Lower leg skin (tissue), 3 donors: ENCODE measurements at regions not wholly inside any gene's neighbourhood (a gene's known extent, or its start where the extent isn't known, plus 50 kb on each side); places are given as distances from the start of the nearest gene placed in this dataset.
"Not testable (repeated sequence)": the region's sequence is repeated elsewhere in the genome, so short reads cannot be mapped to it uniquely, and the experiment has no call there.

Source experiments
- POLR2A ChIP-seq, 2 donors: fragments of 450-650 bp; IDR thresholded peaks; one replicate each; pipeline ENCODE4 v1.6.1; 2016 to 2017; ENCODE audit warnings: antibody characterized with exemption in 2 of 2, mild to moderate bottlenecking in 1 of 2, moderate library complexity in 1 of 2
- TF ChIP-seq, protein P1 (sequence below), 3 donors: fragments of 450-650 bp; IDR thresholded peaks; one replicate each; pipeline ENCODE4 v1.5.1; 2016; ENCODE audit warnings: antibody characterized with exemption in 3 of 3, mild to moderate bottlenecking in 3 of 3, moderate library complexity in 2 of 3

DNA sequence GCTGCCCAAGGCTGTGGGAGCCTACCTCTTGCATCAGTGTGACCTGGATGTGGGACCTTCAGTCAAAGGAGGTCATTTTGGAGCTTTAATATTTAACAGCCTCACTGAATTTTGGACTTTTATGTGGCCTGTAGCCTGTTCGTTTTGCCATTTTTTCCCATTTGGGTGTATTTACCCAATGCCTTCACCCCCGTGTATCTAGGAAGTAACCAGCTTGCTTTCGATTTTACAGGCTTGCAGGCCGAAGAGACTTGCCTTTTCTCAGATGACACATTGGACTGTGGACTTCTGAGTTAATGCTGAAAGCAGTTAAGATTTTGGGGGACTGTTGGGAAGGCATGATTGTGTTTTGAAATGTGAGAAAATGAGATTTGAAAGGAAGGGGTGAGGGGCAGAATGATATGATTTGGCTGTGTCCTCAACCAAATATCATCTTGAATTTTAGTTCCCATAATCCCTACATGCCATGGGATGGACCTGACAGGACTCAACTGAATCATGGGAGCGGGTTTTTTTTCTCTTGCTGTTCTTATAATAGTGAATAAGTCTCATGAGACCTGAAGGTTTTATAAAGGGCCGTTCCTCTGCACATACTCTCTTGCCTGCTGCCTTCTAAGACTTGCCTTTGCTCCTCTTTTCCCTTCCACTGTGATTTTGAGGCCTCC lies 324.6 kb downstream of the UBE2NL start:
- TF ChIP-seq, protein P1, sequence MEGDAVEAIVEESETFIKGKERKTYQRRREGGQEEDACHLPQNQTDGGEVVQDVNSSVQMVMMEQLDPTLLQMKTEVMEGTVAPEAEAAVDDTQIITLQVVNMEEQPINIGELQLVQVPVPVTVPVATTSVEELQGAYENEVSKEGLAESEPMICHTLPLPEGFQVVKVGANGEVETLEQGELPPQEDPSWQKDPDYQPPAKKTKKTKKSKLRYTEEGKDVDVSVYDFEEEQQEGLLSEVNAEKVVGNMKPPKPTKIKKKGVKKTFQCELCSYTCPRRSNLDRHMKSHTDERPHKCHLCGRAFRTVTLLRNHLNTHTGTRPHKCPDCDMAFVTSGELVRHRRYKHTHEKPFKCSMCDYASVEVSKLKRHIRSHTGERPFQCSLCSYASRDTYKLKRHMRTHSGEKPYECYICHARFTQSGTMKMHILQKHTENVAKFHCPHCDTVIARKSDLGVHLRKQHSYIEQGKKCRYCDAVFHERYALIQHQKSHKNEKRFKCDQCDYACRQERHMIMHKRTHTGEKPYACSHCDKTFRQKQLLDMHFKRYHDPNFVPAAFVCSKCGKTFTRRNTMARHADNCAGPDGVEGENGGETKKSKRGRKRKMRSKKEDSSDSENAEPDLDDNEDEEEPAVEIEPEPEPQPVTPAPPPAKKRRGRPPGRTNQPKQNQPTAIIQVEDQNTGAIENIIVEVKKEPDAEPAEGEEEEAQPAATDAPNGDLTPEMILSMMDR (IDR thresholded peaks at IDR 0.05) = not testable (repeated sequence)
- not testable (repeated sequence) for TF ChIP-seq POLR2A (IDR thresholded peaks at IDR 0.05)
